NCI-H1105 treated with DMSO at 0.1 percent for 48 hours (cell line): ENCODE measurements at regions not wholly inside any gene's neighbourhood (a gene's known extent, or its start where the extent isn't known, plus 50 kb on each side); places are given as distances from the start of the nearest gene placed in this dataset.
"Not testable (repeated sequence)": the region's sequence is repeated elsewhere in the genome, so short reads cannot be mapped to it uniquely, and the experiment has no call there.

Experiments
- DNase-seq: peaks from one replicate; lab custom pipeline; 2025; lab: John Stamatoyannopoulos, UW

DNA sequence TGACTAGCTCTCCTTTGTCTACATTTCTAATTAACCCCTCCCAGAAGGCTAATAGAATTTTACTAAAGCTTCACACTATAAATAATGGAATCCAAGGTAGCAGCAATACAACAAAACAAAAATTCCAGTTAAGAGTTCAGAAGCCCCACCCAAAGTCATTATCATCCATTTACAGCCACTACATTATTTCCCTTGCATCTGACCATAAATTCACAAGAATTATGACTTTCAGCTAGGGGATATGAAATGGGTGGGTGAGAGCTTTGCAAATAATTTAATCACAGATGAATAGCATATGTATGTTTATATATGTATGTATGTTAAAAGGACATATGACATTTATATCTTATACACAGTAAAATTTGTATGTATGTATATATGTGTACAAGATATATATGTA is 65.3 kb upstream of the PTGDR start:
- no peak for DNase-seq

DNA sequence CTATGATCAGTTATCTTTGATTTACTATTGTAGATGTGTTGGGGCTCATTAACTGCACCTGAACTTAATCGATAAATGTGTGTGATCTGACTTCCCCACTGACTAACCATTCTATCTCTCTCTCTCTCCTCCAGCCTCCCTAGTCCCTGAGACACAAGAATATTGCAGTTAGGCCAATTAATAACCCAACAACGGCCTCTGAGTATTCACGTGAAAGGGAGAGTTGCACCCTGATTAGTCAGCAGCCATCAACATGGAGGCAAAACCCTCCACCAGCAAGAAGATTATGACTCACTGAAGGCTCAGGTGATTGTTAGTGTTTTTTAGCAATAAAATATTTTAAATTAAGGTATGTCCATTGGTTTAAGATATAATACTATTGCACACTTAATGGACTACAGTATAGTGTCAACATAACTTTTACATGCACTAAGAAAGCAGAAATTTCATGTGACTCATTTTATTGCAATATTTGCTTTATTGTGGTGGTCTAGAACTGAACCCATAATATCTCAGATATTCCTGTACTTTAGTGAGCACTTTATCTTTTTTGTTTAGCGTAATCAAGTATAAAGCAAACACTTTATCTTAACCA is 77.1 kb upstream of the PTGDR start:
- no peak for DNase-seq

DNA sequence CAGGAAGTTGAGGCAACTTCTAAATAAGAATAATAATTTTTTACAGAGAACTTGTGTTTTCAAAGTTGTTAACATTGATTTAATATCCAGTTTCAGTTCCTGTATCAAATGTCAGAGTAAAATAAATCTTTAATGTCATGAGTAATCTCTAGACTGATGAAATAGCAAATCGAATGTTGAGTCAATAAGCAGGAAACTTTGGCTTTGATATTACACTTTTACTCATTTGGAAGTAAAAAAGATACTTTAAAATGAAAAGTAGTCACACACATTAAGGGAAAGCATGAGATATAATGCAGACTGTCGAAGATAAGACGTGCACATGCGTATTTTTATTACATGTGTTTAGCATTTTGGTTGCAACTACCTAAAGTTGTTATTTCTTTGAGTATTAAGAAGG is 78.2 kb upstream of the PTGDR start:
- DNase-seq: no peak

DNA sequence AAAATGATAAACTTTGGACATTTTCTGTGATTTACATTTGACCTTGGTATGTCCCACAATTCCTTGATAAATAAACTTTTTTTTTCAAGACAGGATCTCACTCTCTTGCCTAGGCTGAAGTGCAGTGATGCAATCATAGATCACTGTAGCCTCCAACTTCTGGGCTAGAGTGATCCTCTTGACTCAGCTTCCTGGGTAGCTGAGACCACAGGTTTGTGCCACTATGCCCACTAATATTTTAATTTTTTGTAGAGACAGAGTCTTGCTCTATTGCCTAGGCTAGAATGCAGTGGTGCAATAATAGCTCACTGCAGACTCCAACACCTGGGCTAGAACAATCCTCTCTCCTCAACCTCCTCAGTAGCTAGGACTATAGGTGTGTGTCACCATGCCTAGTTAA is 79.1 kb upstream of the PTGDR start:
- no peak for DNase-seq

DNA sequence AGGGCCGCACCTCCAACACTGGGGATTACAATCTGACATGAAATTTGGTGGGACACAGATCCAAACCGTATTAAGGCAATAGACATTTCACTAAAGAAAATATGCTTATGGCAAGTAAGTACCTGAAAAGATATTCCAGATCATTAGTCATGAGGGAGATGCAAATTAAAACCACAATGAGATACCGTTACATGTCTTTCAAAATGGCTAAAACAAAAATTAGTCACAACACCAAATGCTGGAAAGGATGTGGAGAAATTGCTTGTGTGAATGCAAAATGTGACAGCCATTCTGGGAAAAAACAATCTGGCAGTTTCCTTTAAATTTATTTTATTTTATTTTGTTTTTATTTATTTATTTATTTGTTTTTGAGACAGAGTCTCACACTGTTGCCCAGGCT is 82.3 kb upstream of the PTGDR start:
- no peak for DNase-seq

DNA sequence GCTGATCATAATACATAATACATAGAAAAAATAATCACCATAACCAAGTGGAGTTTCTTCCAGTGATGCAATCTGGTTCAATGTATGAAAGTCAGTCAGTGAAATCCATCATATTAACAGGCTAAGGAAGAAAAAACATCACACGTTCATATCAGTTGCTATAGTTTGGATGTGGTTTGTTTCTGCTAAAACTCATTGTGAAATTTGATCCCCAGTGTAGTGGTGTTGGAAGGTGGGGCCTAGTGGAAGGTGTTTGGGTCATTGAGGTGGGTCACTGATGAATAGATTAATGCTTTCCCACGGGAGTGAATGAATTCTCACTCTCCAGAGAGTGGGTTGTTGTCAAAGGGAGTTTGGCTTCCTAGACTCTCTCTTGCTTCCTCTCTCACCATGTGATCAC is 84.6 kb upstream of the PTGDR start:
- no peak for DNase-seq

DNA sequence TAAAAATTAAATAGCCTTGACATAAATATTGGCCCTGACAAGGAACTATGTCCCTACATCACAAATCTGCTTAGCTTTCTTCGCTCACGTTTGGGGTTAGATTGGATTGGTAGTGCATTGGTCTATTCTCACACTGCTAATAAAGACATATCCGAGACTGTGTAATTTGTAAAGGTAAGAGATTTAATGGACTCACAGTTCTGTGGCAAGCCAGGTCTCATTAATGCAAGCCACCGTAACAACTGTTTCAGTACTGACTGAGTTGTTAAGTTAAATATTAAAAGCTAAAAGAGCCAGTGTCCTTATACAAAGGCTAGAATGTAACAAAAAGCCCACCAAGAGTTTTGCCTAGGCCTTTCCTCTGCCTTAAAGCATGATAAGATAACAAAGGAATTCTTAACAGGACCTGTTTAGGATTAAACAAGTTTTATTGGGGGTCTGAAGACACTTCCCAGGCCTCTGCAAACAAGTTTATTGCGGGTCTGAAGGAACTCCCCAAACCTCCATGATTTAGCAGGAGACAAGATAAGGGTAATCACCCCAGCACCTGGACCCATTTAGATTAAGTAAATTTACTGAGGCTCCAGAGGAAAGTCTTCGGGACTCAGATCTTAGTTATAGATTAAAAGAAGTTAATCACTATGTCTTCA is 88.2 kb upstream of the PTGDR start:
- DNase-seq: no peak

DNA sequence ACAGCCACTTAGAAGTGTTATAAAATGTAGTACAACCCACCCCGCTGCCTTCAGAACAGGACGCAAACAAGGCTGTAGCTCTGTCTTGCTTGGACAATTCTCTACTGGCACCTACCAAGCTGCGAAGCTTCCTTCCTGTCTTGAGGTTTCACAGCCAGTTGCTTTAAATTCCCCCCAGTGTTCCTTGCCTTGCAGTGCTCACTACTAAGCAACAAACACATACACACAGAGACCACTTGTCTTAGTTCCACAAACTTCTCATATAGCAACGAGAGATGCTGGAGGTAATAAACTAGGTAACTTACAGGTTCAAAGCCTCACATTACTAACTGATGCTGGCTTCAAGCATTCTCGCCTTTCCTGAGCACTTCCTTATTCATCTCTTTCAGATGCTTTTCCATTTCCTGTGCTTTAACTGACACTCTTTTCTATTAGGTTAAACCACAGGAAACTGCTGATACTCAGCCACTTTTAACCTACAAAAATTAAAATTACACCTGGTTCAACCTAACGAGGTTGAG is 91.5 kb upstream of the PTGDR start:
- no peak for DNase-seq

DNA sequence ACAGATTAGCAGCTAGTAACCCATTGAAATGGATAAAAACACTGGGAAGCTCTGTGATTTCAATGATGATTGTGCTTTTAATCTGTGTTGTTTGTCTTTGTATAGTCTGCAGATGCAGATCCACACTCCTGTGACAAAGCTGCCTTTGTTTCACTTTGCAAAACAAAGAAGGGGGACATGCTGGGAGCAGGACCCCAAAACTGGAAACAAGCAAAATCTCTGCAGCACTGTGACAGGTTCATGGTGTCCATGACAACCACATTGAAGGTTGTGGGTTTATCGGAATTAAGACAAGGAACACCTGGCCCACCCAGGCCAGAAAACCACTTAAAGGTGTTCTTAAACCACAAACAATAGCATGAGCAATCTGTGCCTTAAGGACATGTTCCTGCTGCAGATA is 95.6 kb upstream of the PTGDR start:
- DNase-seq: not testable (repeated sequence)

DNA sequence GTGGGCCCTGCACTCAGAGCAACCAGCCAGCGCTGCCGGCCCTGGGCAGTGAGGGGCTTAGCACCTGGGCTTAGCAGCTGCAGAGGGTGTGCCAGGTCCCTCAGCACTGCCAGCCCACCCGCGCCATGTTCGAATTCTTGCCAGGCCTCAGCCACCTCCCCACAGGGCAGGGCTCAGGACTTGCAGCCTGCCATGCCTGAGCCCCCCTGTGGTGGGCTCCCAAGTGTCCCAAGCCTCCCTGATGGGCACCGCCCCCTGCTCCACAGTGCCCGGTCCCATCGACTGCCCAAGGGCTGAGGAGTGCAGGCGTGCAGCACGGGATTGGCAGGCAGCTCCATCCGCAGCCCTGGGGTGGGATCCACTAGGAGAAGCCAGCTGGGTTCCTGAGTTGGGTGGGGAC is 98.0 kb upstream of the NID2 start:
- no peak for DNase-seq

DNA sequence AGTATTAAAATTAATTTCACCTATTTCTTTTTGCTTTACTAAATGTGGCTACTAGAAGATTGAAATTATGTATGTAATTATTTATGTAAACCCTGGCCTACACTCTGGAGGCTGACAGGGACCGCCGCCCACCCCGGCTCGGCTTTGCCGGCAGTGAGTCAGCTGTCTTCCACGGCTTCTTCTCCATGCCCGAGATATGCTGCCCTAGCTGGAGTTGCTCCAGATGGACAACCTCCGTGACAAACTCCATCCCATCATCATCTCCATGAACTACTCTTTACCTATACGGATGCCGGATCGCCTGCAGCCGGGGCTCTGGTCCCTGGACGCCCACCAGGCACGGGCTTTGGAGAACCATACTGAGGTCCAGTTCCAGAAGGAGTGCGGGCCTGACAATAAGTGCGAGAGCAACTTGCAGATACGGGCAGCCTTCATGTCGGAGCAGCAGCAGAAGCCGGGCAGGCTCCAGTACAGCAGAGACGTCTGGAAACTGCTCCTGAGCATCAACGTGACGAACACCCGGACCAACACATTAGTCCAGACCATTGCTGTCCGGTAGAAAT is 86.9 kb upstream of the NID2 start:
- DNase-seq: no peak

DNA sequence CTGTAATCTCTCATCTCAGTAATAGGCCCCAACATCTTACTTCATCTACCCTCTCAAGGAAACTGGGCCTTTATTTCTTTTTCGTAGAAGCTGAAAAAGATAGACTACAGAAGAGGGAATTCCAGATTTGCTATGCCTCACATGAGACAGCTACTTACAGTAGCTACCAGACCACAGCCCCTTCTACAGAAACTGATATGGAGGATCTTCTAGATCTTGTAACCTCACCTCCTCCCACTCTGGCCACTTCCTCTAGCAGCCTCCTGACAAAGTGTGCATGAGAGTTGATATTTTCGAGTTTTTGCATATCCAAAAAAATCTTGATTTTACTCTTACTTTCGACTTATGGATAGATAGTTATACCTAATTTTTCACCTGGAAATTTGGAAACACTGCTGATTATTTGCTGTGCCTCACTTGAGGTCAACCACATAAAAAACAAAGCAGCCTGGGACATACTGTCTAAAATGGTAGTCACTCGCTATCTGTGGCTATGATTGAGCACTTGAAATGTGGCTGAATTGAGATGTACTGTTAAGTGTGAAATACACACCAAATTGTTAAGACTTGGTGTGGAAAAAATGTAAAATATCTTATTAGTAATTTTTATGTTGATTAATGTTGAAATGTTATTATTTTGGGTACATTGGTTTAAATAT is 86.3 kb upstream of the NID2 start:
- DNase-seq: no peak

DNA sequence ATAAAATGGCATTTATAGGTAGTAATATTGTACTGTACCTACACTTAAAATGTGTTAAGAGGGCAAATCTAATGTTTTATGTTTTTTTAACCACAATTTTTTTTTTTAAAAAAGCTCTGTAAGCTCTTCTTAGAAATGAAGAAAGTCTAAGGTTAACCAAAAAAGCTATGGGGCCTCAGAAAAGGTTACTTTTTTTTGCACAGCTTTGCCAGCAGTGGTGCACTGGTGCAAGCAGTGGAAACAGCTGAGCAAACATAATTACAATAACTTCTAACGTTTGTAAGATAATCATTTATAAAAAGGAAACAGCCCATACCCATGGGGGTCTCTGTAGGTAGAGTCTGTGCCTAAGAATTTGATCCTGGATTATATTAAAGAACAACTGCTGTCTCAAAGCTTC is 85.1 kb upstream of the NID2 start:
- peak; percentile 67 for DNase-seq

DNA sequence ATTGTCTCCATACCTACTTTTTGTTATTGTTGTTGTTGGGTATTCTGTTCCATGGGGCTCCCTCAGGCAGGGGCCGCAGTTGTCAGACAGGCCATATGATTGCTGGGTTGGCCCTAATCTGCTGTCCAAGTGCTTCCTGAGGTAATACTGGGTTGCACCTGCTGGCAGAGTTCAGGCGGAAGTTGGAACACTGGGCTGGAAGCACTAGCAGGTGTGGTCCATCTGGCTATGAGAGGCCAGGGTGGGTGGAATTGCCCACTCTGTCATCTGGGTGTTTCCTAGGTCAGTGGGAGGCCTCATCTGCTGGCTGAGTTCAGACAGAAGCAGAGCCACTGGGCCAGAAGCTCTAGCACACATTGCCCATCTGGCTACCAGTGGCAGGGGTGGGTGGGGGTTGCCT is 81.3 kb upstream of the NID2 start:
- no peak for DNase-seq

DNA sequence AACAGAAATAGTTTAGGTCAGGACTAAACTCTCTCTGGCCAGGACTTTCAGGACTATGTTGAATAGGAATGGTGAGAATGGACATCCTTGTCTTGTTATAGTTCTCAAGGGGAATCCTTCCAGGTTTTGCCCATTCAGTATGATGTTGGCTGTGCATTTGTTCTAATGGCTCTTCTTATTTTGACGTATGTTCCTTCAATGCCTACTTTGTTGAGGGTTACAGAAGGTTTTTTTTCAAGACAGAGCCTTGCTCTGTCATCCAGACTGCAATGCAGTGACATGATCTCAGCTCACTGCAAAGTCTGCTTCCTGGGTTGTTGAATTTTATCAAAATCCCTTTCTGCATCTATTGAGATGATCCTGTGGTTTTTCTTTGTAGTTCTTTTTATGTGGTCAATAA is 79.5 kb upstream of the NID2 start:
- DNase-seq: no peak

DNA sequence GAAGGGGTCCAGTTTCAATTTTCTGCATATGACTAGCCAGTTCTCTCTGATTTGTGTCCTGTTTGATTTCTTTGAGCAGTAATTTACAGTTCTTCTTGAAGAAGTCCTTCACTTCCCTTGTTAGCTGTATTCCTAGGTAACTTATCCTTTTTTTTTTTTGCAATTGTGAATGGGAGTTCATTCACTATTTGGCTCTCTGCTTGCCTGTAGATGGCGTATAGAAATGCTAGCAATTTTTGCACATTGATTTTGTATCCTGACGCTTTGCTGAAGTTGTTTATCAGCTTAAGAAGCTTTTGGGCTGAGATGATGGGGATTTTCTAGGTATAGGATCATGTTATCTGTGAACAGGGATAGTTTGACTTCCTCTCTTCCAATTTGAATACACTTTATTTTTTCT is 77.6 kb upstream of the NID2 start:
- no peak for DNase-seq

DNA sequence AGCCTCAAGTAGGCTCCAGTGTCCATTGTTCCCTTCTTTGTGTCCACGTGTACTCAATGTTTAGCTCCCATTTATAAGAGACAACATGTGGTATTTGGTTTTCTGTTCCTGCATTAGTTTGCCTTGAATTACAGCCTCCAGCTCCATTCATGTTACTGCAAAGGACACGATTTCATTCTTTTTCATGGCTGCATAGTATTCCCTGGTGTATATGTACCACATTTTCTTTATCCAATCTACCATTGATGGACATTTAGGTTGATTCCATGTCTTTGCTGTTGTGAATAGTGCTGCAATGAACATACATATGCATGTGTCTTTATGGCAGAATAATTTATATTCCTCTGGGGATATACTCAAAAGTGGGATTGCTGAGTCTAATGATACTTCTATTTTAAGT is 75.2 kb upstream of the NID2 start:
- DNase-seq: not testable (repeated sequence)

DNA sequence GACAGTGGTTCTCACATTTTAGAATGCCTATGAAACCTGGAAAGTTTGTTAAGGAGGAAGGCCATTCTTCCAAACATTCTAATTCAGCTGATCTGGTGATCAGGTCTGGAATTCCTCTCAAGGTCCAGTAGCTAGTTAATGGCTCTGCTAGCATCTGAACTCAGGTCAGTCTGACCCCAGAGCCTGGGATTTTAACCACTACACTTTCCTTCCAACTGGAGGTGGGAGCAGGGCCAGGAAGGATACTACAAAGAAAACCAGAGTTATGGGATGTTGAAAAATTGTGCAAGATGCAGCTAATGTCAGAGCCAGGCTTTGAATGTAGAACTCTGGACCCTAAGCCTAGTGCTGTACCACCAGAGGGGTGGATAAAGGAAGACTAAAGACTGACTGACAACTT is 73.6 kb upstream of the NID2 start:
- DNase-seq: no peak

DNA sequence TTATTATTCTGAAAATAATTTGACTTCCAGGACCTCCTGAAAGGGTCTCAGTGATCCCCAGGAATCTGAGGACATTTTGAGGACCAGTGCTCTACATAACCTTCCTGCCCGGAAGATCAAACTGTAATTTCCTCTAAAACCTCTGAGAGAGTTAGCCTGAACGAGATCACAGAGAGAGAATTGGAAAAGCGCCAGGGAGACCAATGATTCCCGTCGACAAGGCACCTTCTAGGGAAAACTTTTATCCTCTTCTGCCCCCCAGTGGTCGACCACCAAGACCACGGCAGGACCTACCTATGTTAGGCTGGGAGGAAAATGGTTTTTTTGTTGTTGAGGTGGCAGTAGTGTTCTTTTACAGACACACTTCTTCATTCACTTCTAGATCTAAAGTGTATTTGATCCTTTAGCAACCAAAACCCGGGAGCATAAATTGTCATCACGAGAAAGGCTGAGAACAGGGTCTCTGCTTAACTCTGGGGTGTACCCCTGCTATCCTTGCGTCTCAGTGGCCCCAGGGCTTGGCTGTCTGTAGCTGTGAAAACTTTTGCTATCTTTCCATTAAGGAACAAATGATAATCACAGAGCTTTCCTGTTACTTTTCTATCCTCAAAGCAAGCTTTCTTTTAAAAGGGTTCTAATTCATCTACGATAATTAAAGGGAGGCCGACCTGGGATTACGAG is 62.9 kb upstream of the NID2 start:
- DNase-seq: peak; percentile 92

DNA sequence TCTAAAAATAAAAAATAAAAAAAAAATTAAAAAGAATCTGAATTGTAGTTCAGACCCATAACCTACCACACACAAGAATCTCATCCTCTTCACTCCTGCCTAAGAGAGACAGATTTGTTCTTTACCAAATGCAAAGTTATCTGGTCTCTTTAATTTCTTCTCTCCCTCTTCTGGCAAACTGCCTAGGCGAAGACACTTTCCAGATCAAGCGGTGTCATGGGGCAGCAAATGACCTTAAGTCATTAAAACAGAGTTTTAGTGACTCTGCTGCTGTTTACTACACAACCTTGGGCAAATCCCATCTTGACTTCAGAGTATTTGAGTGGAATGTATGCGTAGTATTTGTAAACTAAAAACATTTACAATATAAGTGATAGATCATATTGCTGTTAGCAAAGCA is 60.9 kb upstream of the NID2 start:
- no peak for DNase-seq

DNA sequence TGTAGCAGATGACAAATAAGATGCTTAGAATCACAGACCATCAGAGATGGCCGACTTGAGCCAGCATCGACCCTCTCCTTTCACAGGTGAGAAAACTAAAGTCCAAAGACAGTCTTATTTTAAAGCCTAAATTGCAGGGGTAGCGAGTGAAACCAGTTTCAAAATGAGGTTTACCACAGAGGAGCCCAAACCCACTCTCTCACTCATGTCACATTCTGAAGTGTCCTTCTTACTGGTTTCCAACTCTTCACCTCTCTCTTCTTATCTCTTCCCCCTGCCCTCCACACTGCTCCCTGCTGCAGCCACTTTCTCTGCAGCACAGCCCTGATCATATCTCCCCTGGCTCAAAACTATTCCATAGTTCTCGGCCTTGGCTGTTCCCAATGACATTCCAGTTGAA is 57.0 kb upstream of the NID2 start:
- DNase-seq: no peak

DNA sequence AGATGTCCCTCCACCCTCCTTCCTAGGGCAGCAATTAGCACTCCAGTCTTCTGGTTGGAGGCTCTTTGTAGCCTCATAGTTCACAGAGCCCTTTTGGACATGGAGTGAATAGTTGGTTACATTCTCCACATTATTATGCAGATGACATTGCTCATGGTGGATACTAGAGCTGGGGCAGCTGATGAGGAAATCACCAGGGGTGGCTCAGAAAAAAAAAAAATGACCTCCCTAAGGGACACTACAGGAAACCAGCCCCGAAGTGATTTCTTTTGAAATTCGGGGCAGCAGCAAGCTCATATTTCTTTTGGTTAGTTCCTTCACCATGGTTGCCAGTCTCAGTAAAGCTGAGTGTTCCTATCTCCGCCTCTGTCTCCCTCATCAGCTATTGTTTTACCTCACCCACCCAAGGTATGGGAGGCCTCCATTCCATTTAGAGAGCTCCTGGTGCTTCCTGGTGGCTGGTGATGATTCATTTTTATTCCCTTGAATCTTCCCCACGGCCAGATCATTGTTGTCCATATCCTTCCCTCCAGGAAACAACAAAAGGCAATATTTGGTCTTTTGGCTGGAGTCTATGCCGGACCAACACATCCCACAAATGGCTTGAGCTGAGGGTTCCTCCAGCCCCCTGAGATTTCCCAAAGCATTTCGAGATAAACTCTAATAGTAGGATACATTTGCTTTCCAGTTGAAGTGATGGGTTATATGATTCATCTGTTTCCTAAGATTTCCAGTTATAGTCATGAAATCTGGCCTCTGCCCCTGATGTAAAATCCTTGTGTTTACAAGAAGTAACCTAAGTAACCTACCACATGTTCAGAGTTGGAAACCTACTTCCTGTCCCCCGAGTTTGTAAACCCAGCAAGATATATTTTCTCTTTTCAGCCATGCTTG is 56.2 kb upstream of the NID2 start:
- no peak for DNase-seq
